ENCODE measurements at regions not wholly inside any gene's neighbourhood (a gene's known extent, or its start where the extent isn't known, plus 50 kb on each side); places are given as distances from the start of the nearest gene placed in this dataset.

GRCh38 chr21:18138507-18138906, 106.1 kb upstream of the CHODL start:
- TF ChIP-seq CTCF (IDR thresholded peaks at IDR 0.05) = no peak
- TF ChIP-seq TCF7L2 (IDR thresholded peaks at IDR 0.05; ENCODE audit: low read depth, low read length) = no peak
- no peak for TF ChIP-seq REST (IDR thresholded peaks at IDR 0.05; ENCODE audit: insufficient read depth in 1 of 2, low read depth in 2 of 2, low read length in 1 of 2)
- no peak for TF ChIP-seq POLR2AphosphoS5 (IDR thresholded peaks at IDR 0.05; ENCODE audit: low read depth, low read length)
- TF ChIP-seq SIN3A (IDR thresholded peaks at IDR 0.05; ENCODE audit: borderline replicate concordance, insufficient read depth, low read depth, low read length) = no peak
- Histone ChIP-seq H3K9me3 (ENCODE audit: control insufficient read depth, insufficient read depth, low read depth, low read length) (no peaks in the 10 kb centered on the region), H3K4me3 (ENCODE audit: low read depth in 2 of 2, low read length in 2 of 2) (no peak overlapping the region), H3K4me1 (ENCODE audit: control insufficient read depth, insufficient read depth, low read length) (no peaks in the 10 kb centered on the region), H3K36me3 (ENCODE audit: control insufficient read depth, insufficient read depth, low read length) (no peaks in the 10 kb centered on the region), H3K27ac (ENCODE audit: low read length) (no peak overlapping the region), H3K27me3 (ENCODE audit: control insufficient read depth, insufficient read depth, low read length) (no peaks in the 10 kb centered on the region)
- BruUV-seq (replicated peaks) = no TSS peak
- ChIA-PET POLR2A (no interaction called here), CTCF (no interaction called here)
- intact Hi-C loops (cut with micrococcal nuclease; ENCODE audit: unreplicated experiment) = no loop called here
- DNase-seq (ENCODE audit: low read depth, low spot score) (no peak), ATAC-seq (no peak)
- in situ Hi-C loops (cut with HindIII; ENCODE audit: low pct_unique_long_range_greater_than_20kb, low sequenced_read_pairs) = no loop called here

- Histone ChIP-seq H3K36me3 (ENCODE audit: control insufficient read depth, insufficient read depth, low read length) (no peaks in the 10 kb centered on the region), H3K4me1 (ENCODE audit: control insufficient read depth, insufficient read depth, low read length) (no peaks in the 10 kb centered on the region), H3K4me3 (ENCODE audit: low read depth in 2 of 2, low read length in 2 of 2) (no peak overlapping the region), H3K27ac (ENCODE audit: low read length) (no peak overlapping the region), H3K27me3 (ENCODE audit: control insufficient read depth, insufficient read depth, low read length) (no peaks in the 10 kb centered on the region), H3K9me3 (ENCODE audit: control insufficient read depth, insufficient read depth, low read depth, low read length) (no peaks in the 10 kb centered on the region)
- ChIA-PET POLR2A (no interaction called here), CTCF (no interaction called here)
- no TSS peak for BruUV-seq (replicated peaks)
- TF ChIP-seq REST (IDR thresholded peaks at IDR 0.05; ENCODE audit: insufficient read depth in 1 of 2, low read depth in 2 of 2, low read length in 1 of 2) (no peak), TCF7L2 (IDR thresholded peaks at IDR 0.05; ENCODE audit: low read depth, low read length) (no peak), CTCF (IDR thresholded peaks at IDR 0.05) (no peak), POLR2AphosphoS5 (IDR thresholded peaks at IDR 0.05; ENCODE audit: low read depth, low read length) (no peak), SIN3A (IDR thresholded peaks at IDR 0.05; ENCODE audit: borderline replicate concordance, insufficient read depth, low read depth, low read length) (no peak)
- DNase-seq (ENCODE audit: low read depth, low spot score) (no peak), ATAC-seq (no peak)
- in situ Hi-C loops (cut with HindIII; ENCODE audit: low pct_unique_long_range_greater_than_20kb, low sequenced_read_pairs) = no loop called here
- intact Hi-C loops (cut with micrococcal nuclease; ENCODE audit: unreplicated experiment) = no loop called here
Measured at GRCh38 chr21:18129526-18129925, 115.1 kb upstream of the CHODL start.
